HG03103 (cell line): ENCODE measurements at regions not wholly inside any gene's neighbourhood (a gene's known extent, or its start where the extent isn't known, plus 50 kb on each side); places are given as distances from the start of the nearest gene placed in this dataset.

Source experiments
- ATAC-seq: cut with Tn5 transposase; IDR thresholded peaks from one replicate; pipeline ENCODE4 v1.9.1; 2021; ENCODE audit warnings: low read depth; ENCODE audit not compliant: unreplicated experiment

DNA sequence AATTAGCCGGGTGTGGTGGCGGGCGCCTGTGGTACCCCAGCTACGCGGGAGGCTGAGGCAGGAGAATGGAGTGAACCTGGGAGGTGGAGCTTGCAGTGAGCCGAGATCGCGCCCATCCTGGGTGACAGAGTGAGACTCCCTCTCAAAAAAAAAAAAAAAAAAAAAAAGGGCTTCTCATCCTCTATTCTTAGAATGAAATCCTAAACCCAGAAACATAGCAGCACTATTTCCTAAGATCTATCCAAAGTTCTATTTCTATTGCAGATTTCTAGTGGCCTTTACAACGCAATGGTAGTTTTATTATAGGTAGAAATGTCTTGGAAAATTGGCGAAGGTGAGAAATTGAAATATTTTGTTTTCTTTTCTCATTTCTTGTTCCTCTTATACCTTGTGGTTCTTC is 501.0 kb upstream of the SETBP1 start:
- ATAC-seq: no peak

DNA sequence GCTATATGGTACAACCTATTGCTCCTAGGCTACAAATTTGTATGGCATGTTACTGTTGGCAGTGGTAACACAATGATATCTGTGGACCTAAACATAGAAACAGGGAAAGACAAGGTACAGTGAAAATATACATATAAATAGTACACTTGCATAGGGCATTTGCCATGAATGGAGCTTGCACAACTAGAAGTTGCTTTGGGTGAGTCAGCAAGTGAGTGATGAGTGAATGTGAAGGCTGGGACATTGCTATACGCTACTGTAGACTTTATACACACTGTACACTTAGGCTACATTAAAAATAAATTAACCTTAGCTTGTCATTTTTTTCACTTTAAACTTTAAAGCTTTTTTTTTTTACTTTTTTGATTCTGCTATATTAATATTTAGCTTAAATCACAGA is 500.0 kb upstream of the SETBP1 start:
- no peak for ATAC-seq

DNA sequence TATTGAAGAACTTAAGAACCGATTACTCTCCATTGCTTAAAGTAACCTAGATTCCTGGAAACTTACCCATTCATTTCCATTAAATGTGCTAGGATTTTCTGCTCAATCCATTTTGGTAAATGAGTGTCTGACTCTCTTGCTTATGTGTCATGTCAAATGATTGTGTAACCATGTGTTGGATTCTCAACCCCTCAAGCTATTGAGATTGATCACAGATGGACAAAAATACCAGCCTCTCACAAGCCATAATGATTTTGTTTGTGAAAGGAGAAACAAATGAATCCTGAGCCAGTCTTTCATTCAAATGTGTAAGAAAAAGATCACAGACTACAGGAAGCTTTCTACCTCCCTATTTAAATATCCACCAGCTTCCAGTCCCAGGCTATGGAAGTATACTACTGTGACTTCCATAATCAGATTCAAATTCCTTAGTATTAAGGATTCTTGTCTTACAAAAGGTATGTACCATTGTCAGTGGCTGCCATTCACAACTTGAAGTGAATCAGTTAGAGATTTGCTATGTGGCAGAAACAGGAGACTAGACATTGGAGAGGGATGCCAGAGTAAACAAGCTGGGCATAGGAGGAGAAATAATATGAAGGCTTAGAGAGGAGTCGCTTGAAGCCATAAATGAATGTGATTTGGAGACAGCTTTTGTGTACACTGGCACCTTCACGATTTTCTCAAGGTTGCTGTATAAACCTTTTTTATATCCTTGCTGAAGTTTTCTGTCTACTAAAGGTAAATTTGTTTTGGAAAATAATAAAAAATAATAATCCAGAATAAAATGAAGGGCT is 498.5 kb upstream of the SETBP1 start:
- ATAC-seq: no peak

DNA sequence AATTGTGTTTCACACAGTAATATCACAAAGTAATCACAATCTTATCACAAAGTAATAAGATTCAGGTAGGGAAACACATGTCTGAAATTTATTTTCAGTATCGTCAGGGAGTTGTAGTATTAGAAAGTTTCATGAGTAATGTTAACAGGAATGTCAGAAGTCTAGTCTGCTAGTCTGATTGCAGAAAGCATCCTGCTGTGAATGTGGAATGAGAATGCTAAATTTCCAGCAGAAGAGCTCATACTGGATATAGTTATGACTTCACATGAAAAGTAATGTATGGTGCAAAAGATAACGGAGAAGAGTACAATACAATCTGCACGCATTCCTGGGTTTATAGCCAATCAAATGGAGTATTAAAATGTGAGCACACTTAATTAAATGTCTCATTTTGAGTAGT is 494.7 kb upstream of the SETBP1 start:
- no peak for ATAC-seq

DNA sequence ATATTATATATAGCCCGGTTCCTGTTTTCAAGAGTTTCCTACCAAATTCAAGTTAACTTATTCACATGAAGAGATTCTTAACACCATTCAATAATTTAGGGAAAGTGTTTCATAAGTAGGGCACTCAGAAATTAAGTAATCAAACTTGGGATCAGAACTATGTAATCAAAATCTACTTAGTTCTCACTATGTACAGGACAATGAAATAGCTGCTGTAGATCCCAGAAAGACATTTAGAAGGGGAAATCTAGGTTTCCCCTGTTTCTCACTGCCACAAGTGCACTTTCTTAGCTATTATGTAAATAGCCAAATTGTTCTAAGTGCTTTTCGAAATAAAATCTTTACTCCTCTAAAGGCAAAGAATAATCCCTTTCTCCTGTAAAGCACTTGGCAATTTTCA is 493.6 kb upstream of the SETBP1 start:
- ATAC-seq: no peak

DNA sequence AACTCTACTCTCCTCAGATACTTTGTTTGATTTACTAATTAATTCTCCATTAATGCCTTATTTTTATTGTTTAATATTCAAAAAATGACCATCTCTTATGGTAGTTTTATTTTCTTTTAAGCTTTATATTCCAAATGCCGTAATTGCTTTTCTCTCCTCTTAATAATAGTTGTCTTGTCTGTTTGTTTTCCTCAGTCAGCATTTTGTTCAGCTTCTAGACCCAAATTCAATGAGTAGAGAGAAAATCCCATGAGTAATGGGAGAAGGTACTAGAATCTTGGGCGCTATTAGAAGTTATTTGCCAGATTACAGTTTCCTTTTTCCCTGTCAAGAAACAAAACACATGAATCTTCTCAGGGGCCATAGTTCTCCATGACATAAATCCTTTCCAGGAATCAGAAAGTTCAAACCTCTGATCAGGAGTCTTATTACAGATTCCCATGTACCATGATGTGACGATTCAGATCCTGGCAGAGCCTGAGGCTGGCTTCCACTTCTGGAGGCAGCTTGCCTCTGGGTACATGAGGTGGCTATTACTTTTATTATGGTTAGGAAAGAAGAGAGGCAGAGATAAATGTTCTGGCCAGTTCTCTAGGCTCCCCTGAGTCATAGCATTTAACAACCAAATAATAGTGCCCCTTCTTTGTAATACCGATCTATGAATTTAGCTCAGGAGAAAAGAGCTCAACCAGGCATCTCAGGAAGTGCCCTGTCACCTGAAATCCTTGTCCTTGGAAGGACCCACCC is 485.1 kb upstream of the SETBP1 start:
- ATAC-seq: no peak

DNA sequence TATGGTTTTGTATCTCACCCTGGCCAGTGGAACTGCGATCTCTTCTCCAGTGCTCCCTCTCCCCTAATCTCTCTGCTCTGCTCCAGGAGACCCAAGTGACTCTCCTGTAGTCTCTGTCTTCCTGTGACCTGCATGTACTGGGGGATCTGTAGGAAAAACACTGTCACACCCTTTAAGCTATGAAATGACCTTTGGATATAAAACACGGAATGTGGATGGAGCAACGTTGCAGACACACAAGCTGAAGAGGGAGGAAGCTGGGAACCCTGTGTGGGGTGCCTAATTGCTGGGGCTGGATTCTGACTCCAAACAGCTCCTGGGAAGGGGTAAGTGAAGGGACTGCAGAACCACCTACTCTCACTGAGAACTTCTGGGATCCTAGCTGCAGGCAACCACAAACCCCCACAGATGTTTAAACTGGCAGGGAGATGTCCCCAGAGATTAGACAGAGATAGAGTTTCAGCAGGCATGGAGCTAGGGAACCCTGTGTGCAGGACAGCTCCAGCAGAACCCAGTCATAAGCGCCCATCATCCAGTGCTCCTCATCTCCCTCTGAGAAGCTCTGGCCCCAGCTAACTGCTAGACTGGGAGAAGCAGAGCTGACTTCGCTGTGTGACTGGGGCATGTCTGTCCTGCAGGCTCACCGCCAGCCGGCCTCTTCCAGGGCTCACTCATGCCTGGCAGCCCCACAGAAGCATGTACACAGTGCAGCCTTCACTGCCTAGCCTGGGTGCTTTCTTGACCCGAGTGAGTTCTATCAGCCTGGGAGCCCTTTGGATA is 482.7 kb upstream of the SETBP1 start:
- no peak for ATAC-seq

DNA sequence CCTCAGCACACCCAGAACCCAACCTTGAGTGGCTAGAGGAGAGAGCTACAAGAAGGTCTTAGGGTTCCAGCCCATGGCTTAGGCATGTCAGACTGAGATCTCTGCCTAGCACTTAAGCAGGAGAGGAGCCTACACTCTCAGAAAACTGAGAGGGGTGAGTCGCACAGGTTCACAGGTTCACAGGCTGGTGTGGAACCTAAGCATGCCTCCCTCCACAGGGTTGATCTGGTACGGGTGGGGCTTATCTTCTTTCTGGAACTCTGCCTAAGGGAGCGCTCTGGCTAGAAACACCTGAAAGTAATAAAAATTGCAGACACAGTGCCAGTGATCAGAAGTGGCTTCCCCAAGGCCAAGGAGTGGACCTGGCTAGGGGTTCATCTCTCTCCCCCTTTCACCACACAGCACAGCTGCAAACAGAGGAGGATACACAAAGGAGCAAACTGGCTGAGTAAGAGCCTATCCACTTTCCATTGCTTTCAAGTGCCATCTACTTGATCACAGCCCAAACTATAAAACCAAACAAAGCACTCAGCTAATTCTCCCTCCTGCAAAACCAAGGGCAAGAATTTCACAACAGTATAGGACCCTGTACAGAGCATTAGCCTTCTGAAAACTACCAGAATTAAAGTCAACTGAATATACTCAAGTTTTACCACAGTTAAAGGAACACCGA is 481.9 kb upstream of the SETBP1 start:
- no peak for ATAC-seq

DNA sequence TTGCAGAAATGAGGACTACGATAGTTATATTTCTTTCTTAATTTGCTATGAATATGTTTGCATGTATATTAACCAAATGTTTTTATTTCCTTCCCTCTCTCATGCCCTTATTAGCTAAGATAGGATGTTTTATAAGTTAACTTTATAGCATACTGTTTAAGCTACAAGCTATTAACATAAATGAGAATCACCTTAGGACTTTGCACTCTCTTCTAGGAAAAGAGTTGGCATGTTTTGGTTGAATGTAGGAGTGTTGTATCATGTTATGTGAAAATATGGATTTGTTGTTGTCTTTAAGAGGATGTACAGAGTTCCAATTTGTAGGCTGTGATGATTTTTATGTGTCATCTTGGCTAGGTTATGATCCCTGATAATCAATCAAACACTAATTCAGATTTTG is 467.4 kb upstream of the SETBP1 start:
- ATAC-seq: no peak

DNA sequence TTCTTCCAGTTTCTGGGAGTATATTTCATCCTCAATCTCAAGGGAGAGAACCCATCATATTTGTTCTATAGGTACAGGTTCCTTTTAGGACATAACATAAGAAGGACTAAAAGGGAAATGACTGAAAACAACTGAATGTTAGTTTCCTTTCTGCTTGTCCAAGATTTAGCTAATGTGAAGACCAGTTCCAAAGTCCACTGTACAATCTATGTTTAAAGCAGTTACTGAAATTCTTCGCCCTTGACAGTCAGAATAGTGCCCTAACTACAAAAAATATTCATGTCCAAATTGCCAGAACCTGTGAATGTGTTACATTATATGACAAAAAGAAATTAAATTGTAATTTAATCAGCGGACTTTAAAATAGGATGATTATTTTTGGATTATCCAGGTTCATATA is 466.3 kb upstream of the SETBP1 start:
- no peak for ATAC-seq

DNA sequence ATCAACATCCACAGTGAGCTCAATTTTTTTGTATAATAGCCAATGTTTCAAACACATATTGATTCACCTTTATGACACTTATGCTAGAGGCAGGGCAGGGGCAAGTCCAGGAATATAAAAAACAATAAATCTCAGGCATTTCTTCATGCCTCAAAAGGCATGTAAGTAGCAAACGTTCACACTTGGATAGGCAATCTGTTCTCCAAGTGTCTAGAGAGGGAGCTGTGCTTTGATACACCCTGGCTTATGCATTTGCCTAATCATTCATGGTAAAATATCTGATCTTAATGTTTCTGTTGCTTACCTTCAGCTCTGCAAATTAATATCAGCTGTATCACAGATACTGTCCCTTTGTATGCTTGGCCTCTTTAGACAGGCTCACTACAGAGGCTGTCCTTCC is 464.5 kb upstream of the SETBP1 start:
- no peak for ATAC-seq

DNA sequence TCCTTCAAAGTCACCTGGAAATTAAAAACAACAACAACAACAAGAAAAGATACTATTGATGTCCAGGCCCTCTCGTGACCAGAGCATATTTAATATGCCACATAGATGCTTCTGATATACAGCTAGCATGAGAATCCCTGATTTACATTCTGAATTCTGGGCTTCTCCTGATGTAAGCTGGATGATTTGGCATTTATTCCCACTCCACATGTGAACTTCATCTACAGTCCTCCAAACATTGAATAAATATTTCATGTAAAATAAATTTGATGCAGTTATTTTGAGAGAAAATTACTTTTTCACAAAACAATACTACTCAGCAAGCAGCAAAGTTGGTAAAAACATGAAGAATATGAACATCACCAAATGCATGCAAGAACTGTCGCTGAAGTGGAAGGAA is 453.2 kb upstream of the SETBP1 start:
- ATAC-seq: no peak

DNA sequence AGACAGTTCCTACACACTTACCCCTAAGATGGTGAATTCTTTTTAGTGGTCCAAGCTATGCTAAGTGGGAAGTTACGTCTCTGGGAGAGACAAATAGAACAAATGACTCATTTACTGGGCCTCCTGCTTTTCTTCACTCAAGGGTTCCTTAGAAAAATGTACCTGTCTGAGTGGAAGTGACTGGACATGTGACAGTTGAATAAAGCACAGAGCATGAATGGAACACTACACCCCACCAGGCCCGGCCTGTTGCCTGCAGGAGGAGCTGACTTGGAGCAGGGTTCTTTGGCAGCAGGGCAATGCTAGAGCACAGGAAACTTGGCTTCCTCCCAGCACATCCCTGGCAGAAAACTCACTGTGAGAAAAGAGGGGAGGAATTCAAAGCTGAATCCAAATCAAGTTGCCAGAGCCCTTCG is 451.0 kb upstream of the SETBP1 start:
- no peak for ATAC-seq

DNA sequence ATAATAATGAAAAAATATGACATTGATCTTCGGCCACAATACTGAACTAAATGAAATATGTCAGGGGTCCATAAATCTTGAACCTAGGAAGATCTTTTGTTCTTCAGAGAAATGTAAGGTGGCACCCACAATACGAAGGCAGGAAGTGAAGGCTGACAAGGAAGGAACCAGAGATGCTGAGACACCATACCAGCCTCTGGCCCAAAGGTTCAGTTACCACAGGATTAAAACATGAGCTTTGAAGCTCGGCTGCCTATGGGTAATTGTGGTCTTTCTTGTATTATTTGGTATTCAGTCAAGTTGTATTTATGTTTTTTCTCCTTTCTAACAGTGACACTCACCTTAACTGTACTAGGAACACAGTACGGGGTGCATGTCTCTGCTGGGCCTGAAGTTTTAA is 448.8 kb upstream of the SETBP1 start:
- no peak for ATAC-seq

DNA sequence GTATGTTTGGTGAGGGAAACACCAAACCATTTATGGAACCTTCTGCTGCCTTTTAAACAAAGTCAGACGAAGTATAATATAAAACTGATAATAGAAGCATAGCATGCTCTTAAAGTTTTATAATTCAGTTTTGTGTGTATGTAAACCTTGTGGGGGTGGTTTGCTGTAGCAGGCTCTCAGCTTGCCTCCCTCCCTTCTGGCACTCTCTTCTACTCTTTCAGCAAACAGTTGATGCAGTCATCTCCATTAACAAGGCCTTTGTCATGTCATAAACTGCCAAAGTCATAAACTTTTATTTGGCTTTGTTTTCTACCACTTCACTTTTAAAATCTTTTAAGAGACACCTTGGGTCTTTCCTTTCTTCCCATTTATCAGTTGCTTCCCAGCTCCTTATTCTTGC is 448.2 kb upstream of the SETBP1 start:
- no peak for ATAC-seq

DNA sequence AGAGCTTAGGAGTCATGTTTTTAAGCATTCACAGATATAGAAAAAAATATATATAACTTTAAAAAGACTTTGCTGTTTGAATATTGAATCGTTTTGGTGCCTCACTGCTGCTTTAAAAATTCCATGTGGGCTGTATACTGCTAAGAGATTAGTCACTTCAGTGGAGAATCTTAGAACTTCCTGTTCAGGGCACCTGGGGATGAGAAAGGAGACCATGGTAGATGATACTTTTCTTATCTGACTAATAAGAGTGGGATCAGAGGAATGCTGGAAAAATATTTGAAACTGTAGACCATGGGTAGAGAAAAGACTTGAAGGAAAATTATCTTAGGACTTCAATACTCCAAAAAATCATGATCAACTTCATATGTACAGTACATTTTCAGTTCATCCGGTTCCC is 442.2 kb upstream of the SETBP1 start:
- ATAC-seq: no peak

DNA sequence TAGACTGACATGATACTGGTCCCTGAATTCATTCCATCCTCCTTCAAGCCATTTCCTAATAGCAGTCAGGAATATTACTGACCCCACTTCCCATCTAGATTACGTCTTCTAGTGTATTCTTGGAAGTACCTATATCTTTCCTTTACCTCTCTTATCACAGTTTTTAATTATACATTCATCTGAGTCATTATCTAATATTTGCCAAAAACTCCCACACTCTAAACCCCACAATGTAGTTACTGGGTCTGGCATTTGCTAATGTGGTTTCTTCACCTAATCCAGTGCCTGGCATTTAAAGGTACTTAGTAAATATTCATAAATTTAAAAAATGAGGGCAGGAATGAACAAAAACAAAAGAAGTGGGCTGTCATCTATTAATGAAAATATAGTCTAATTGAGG is 441.8 kb upstream of the SETBP1 start:
- ATAC-seq: no peak

DNA sequence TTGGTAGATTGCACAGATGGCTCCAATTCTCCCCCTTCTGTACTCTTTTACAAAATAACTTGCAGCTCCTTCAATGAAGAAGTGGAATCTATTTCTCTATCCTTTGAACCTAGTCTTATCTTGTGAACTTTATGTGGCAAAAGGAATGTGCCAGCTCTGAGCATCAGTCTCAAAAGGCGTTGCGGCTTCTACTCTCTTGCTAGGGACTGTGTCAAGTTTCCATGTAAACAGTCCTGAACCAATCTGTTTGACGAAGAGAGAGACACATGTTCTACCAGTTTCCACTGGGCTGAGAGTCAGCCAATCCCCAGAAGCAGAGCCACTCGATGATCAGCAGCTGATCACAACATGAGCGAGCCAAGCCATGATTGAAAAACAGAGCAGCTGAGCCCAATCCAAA is 439.7 kb upstream of the SETBP1 start:
- no peak for ATAC-seq

DNA sequence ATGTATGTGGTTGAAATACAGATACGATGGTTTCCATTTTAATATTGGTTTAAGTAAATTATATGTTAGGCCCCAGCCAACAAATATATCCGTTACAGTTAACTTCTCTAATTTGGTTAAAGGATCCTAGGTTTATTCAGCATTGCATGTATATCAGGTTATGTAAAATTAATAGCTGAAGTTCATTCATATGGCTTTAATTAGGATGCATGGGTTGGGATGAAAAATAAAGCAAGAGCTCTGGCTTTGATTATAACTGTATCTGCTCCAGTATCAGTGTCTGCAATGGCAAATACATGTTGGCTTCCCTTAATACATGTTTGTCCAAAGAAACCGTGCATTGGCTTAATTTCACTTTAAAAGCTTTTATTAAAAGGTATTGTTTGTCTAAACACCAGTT is 435.7 kb upstream of the SETBP1 start:
- no peak for ATAC-seq

DNA sequence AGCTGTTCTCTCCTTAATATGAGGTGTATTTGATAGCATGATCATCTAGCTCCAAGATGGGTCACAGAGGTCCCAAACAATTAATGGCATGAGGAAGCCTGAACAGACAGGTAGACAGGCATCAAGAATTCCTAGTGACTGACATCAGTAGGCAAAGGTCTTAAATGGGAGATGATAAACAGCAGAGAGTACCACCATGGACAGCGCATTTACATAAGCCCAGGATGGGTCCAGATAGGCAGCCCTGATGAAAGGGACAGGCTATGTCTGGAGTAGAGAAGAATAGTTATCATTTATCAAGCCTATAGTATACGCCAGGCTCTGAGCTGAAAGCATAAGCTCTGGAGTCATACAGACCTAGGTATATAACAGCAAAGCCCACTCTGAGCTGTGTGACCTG is 434.7 kb upstream of the SETBP1 start:
- ATAC-seq: no peak

DNA sequence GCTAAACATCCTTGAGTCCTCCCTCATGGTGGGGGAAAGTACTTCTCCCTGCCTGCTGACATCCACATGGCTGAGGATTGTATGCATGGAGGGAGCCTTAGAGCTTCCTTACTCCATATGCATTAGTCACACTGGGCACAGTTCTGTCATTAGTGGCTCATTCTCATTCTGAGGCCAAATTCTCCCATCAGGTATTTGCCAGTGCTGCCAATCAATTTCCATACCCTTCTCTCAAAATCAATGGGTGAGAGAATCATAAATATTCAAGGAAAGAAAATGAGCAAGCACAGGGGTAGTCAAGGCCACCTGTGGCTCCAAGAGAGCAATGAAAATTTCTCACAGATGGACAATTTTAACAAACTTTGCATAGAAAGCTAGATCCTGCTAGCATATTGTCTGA is 422.6 kb upstream of the SETBP1 start:
- no peak for ATAC-seq
